SH-SY5Y (cell line): ENCODE measurements at regions not wholly inside any gene's neighbourhood (a gene's known extent, or its start where the extent isn't known, plus 50 kb on each side); places are given as distances from the start of the nearest gene placed in this dataset.

ENCODE experiments used
- GATA2 ChIP-seq: IDR thresholded peaks from 2 replicates; pipeline ENCODE4 v1.6.1; 2011; ENCODE audit warnings: mild to moderate bottlenecking, low read depth, low read length
- GATA3 ChIP-seq: IDR thresholded peaks from 2 replicates; pipeline ENCODE4 v1.6.1; 2011; ENCODE audit warnings: low read depth, mild to moderate bottlenecking, low read length, moderate library complexity

DNA sequence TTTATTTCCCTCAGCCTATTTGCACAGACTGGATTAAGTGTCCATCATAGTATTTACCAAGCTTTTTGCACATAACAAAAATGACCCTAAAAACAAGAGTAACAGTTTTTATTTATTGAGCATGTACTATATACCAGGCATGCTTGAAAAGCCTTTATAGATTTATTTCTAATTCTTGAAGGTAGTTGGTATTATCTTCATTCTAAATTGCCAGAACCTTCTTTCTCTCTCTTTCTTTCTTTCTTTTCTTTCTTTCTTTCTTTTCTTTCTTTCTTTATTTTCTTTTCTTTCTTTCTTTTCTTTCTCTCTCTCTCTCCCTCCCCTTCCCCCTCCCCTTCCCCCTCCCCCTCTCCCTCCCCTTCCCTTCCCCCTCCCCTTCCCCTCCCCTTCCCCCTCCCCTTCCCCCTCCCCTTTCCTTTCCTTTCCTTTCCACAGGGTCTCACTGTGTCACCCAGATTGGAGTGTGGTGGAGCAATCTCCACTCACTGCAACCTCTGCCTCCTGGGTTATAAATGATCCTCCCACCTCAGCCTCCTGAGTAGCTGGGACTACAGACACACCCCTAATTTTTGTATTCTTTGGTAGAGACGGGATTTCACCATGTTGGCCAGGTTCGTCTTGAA lies 310.9 kb upstream of the RBFOX1 start:
- TF ChIP-seq GATA3 (no peak), GATA2 (no peak)

DNA sequence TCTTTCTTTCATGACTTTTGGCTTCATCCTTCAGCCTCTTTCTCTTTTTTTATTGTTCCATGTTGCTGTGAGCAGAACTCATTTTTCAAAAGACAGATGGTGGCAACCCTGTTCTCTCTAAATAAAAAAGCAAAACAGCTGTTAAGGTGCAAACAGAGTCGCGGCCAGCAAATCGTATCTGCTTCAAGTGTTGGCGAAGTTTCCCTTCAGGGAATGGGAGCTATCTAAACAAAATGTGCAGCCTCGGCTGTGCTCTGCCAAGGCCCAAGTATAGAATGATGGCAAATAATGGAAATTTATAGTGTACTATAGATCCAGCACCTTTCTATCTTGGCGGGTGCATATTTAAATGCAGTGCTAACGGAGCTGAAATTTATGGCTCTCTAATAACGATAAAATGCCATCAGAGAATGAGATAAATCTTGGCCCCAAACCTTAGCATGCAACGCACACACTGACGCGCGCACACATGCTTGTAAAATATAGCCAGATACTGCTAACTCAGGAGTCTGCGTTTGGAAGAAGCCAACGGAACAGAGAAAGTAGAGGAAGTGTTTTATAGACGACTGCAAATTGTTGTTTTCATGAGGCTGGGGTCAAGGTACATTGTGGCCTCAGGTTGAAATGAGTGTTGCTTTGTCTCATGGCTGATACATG lies 315.5 kb upstream of the RBFOX1 start:
- TF ChIP-seq GATA2 (no peak), GATA3 (no peak)

DNA sequence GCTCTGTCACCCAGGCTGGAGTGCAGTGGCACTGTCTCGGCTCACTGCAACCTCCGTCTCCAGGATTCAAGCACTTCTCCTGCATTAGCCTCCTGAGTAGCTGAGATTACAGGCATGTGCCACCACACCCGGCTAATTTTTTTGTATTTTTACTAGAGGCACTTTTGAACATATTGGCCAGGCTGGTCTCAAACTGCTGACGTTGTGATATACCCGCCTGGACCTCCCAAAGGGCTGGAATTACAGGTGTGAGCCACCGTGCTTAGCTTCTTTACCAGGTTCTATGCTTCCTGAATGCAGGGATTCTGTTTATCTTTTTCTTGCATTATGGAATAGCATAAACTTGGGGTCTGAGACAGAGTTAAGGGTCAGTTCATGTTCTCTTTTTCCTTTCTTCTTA lies 317.9 kb upstream of the RBFOX1 start:
- no peak for TF ChIP-seq GATA2
- TF ChIP-seq GATA3, result no peak

DNA sequence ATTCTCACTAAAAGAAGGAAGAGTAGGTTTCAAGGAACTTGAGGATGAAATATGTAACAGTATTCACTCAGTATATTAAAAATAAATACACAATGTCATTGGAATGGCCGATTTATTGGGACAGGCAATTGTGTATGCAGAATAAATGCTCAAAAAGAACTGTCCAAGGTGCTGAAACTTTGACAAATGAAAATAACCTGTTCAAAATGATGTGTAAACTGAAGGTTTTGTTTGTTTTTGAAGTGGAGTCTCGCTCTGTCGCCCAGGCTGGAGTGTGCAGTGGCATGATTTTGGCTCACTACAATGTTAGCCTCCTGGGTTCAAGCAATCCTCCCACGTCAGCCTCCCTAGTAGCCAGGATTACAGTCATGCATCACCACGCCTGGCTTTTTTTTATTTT lies 318.7 kb upstream of the RBFOX1 start:
- TF ChIP-seq GATA2 (no peak), GATA3 (no peak)

DNA sequence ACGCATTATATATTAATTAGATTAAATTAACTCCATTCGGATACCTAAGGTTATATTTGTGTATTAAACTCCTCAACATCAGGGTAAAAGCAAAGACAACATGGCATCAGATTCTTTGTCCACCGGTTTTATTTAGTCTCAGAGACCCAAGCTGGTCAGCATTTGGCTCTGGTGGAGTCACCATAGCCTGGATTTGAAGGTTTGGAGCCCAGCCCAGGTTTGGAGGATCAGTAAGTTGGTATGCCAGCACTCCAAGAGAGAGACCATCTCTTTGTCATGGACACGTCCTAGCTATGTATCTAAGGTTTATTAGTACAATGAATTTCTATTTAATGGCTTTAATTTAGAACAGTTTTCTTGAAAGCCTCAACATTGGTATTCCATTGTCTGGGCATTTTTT lies 328.4 kb upstream of the RBFOX1 start:
- no peak for TF ChIP-seq GATA2
- TF ChIP-seq GATA3, result no peak

DNA sequence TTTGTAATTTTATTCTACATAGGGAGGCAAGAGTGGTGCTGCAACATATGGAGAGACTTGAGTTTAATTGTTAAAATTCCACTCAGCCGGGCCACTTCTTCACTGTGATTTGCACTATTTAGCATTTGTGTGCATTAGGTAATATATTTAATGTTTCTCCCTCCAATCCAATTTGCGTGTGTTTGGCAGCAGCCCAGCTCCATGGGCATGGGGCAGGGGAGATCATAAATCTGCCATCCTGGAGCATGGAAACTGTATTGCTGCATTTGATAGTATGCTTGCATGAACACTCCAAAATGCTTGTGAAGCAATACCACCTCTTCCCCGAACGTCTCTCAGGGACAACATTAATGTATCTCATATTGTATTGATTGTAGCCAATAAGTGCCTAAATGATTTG lies 339.1 kb upstream of the RBFOX1 start:
- TF ChIP-seq GATA2, result no peak
- no peak for TF ChIP-seq GATA3

DNA sequence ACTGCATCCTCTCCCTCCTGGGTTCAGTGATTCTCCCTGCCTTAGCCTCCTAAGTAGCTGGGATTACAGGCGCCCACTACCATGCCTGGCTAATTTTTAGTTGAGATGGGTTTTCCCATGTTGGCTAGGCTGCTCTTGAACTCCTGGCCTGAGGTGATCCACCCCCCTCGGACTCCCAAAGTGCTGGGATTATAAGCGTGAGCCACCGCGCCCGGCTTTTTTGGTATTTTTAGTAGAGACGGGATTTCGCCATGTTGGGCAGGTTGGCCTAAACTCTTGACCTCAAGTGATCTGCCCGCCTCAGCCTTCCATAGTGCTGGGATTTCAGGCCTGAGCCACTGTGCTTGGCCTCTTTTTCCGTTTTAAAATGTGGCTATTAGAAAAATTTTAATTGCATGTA lies 343.8 kb upstream of the RBFOX1 start:
- TF ChIP-seq GATA2 (no peak), GATA3 (no peak)

DNA sequence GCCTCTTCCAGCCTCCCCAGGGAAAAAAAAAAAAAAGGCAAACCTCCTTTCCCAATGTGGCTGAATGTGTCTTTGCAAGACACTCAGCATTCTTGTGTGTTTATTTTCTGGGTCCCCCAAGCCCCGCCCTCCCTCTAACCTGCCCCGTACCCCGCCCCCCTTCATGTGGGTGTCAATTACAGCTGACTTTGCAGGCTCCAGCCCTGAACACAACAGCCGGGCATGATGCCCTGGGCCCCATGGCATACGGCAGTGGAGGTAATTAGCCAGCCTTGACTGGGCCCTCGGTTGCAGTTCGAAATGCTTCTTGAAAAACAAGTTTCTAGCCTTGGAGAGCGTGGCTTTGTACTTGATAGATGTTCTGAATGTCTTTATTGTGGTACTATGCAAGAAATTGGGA lies 354.7 kb upstream of the RBFOX1 start:
- no peak for TF ChIP-seq GATA3
- TF ChIP-seq GATA2, result no peak

DNA sequence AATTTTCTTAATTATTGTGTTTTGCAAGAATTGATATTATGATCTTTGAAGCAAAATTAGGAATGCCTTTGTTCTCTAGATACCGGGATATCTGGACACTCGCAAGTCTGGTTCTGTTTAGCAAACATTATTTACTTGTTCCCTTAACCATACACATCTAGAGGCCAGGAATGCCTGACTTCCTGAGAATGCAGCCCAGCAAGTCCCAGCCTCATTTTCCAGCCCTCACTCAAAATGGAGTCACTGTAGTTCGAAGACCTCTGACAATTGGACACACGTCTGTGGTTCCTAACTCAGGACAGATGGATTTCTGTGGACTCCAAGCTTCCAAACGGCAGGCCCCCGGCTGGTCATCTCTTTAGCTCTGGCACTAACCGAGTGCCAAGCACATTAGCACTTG lies 355.4 kb upstream of the RBFOX1 start:
- TF ChIP-seq GATA3, result no peak

DNA sequence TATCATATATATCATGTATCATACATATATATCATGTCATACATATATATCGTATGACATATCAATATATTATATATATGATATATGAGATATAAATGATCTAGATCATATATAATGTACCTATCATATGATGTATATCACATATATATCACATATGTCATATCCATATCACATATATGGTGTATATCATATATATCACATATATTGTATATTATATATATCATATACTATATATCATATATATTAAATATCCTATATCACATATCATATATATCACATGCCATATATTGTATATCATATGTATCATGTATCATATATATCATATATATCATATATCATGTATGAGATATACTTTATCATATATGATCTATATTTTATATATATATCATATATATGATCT lies 355.9 kb upstream of the RBFOX1 start:
- no peak for TF ChIP-seq GATA3
- TF ChIP-seq GATA2, result no peak

DNA sequence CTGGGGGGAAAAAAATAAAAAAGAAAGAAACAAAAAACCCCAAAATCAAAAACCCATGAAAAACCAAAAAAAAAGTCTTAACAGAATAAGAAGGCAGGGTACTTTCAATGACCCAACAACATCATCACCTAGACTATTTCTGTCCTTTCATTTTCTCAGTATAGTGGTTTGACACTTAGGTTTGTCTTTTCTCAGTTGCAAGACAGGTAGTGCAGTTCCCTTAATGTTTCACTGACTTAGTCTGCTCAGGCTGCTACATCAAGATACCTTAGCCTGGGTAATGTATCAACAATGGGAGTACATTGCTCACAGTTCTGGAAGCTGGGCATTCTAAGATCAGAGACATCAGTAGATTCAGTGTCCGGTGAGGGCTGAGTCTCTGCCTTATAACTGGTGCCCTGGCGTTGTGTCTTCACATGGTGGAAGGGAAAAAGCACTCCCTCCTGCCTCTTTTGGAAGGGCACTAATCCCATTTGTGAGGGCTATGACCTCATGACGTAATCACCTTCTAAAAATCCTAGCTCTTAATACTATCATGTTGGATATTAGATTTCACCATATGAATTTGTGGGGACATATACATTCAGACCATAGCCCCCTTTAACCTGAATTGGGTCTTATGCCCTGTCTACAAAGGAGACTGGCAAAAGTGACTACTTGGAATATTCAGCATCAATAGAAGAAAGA lies 362.3 kb upstream of the RBFOX1 start:
- TF ChIP-seq GATA2 (no peak), GATA3 (no peak)

DNA sequence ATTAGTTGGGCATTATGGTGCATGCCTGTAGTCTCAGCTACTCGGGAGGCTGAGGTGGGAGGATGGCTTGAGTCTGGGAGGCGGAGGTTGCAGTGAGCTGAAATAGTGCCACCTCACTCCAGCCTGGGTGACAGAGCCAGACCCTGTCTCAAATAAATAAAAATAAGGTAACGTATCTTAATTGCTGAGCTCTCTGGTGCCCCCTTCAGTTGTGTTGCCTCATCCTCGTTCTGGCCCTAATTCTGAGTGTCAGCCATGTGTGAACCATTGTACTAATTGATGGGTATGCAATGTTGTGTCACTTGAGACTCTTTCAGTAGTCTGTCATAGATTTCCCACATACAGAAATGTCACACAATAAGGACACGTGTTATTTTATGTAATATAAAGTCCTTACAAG lies 363.1 kb upstream of the RBFOX1 start:
- TF ChIP-seq GATA3 (no peak), GATA2 (no peak)

DNA sequence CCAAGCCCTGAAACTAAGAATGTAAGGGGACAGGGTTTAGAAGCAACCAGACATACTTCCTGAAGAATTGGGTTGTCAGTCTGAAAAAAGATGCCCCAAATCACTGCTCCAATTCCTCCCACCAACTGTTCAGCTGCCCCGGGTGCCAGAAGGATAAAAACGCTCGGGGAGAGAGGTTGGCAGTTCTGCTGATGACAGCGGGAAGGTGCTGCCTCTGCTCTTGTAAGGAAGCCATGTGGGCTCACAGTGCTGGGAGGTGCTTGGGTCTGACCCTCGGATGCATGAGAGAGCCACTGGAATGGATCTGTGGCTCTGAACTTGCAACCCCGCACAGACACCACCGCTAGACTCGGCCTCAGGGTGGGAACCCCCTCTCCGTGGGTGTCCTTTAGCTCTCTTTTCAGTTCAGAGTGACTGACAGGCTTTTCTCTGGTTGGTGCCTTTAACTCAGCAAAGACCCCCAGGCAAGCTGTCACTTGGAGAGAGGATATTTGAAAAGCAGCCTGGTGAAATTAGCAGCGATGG lies 364.8 kb upstream of the RBFOX1 start:
- no peak for TF ChIP-seq GATA3
- no peak for TF ChIP-seq GATA2

DNA sequence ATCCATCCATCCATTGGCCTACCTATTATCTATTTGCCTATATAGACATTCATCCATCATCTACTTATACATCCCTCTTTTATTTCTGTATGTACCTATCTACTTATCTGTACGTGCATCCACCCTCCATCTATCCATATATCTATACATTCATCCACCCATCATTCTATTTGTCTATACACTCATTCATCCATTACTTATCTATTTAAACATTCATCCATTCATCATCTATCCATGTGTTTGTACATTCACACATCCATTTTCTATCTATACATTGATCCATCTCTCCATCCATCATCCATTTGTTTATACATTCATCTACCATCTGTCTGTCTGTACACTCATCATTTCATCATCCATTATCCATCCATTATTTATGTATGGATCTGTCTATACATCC lies 365.7 kb upstream of the RBFOX1 start:
- TF ChIP-seq GATA3, result no peak
- TF ChIP-seq GATA2, result no peak

DNA sequence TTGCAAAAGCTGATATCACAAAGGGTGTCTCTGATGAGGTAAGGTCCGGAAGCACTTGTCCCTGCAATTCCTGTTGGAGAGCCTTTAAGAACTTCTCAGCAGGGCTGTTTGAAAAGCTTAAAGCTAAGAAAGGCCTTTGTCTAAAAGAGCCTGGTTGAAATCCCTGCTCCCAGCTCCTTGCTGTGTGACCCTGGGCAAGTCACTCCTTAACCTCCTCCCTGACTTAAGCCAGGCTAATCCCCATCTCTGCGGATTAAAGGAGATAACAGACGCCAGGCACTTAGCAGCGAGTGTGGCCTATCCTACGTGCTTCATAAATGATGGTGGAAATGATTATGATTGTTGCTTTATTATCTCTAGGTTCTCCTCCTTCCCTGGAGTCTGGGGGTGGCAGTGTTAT lies 368.0 kb upstream of the RBFOX1 start:
- TF ChIP-seq GATA2 (no peak), GATA3 (no peak)
